BLaER1 treated with 17β-estradiol and CSF1 and Interleukin-3, amounts not matched to agents 10 nM and 100 nM (cell line): ENCODE measurements at regions not wholly inside any gene's neighbourhood (a gene's known extent, or its start where the extent isn't known, plus 50 kb on each side); places are given as distances from the start of the nearest gene placed in this dataset.
"Not testable (repeated sequence)": the region's sequence is repeated elsewhere in the genome, so short reads cannot be mapped to it uniquely, and the experiment has no call there.

ENCODE experiments used
- H3K27ac ChIP-seq, 11 experiments: shearing (Covaris generic); formaldehyde crosslinking; 2 replicates each; pipeline ENCODE4 v1.8.1; 2022
- H3K27me3 ChIP-seq, 11 experiments: shearing (Covaris generic); formaldehyde crosslinking; 2 replicates each; pipeline ENCODE4 v1.8.1; 2022
- H3K36me3 ChIP-seq, 11 experiments: shearing (Covaris generic); formaldehyde crosslinking; 2 replicates each; pipeline ENCODE4 v1.8.1; 2022
- H3K4me1 ChIP-seq, 10 experiments: shearing (Covaris generic); formaldehyde crosslinking; 2 replicates each; pipeline ENCODE4 v1.8.1; 2022
- H3K4me2 ChIP-seq, 11 experiments: shearing (Covaris generic); formaldehyde crosslinking; 2 replicates each; pipeline ENCODE4 v1.8.1; 2022
- H3K4me3 ChIP-seq, 10 experiments: shearing (Covaris generic); formaldehyde crosslinking; 2 replicates each; pipeline ENCODE4 v1.8.1; 2022
- H3K9ac ChIP-seq, 11 experiments: shearing (Covaris generic); formaldehyde crosslinking; 2 replicates each; pipeline ENCODE4 v1.8.1; 2022
- H3K9me3 ChIP-seq, 11 experiments: shearing (Covaris generic); formaldehyde crosslinking; replicated peaks in 1 of 11; 2 replicates each; pipeline ENCODE4 v1.8.1; 2022
- H4K20me1 ChIP-seq, 11 experiments: shearing (Covaris generic); formaldehyde crosslinking; 2 replicates each; pipeline ENCODE4 v1.8.1; 2022
- Cebpa-rat ChIP-seq, 11 experiments: shearing (Covaris generic); IDR thresholded peaks; 2 replicates each; pipeline ENCODE4 v1.8.1; 2022

- Histone ChIP-seq H3K9ac (no peak overlapping the region), H3K4me3 (no peak overlapping the region), H3K36me3 (peaks cover 0 to 32% (median 5%) of the 10 kb centered on the region in 11 experiments; a peak in 10 of 22 replicates), H3K27ac (0 out of 22 replicates have a peak overlapping the region, but pooled peaks of 1 of the 11 experiments have one; percentile 2), H3K4me2 (peak overlapping the region in 1 of 11 experiments; percentile 24; a peak in 1 of 22 replicates), H3K9me3 (peaks cover 0 to 40% (median 23%) of the 10 kb centered on the region in 11 experiments; a peak in 17 of 22 replicates), H3K27me3 (no peaks in the 10 kb centered on the region), H3K4me1 (peaks cover 28 to 53% (median 38%) of the 10 kb centered on the region in 10 experiments), H4K20me1 (no peaks in the 10 kb centered on the region)
- no peak for TF ChIP-seq Cebpa-rat (IDR thresholded peaks at IDR 0.05)
Observed at GRCh38 chr1:232574077-232574476, 55.9 kb downstream of the SIPA1L2 start.

GRCh38 chr1:232571523-232571922 lies 58.4 kb downstream of the SIPA1L2 start:
- H3K4me2 ChIP-seq, result peak overlapping the region in 8 of 11 experiments; percentile 2 to 36 (median 22); a peak in 9 of 22 replicates
- peaks cover 0 to 35% (median 4%) of the 10 kb centered on the region in 11 experiments; a peak in 10 of 22 replicates for H3K36me3 ChIP-seq
- H3K9me3 ChIP-seq, result peaks cover 0 to 35% (median 14%) of the 10 kb centered on the region in 11 experiments; a peak in 17 of 22 replicates
- no peak overlapping the region for H3K4me3 ChIP-seq
- H3K9ac ChIP-seq, result no peak overlapping the region
- no peak overlapping the region for H3K27ac ChIP-seq
- no peaks in the 10 kb centered on the region for H3K27me3 ChIP-seq
- peaks cover 3 to 27% (median 12%) of the 10 kb centered on the region in 10 experiments; a peak in 19 of 20 replicates for H3K4me1 ChIP-seq
- peaks cover 0 to 3% (median 0%) of the 10 kb centered on the region in 11 experiments; a peak in 1 of 22 replicates for H4K20me1 ChIP-seq
- TF ChIP-seq Cebpa-rat (IDR thresholded peaks at IDR 0.05), result no peak

GRCh38 chr1:232570007-232570406 lies 59.9 kb downstream of the SIPA1L2 start:
- Histone ChIP-seq H3K27ac (no peak overlapping the region), H3K4me1 (peaks cover 0 to 22% (median 10%) of the 10 kb centered on the region in 10 experiments; a peak in 14 of 20 replicates), H4K20me1 (peaks cover 0 to 10% (median 0%) of the 10 kb centered on the region in 11 experiments; a peak in 2 of 22 replicates), H3K36me3 (peaks cover 0 to 35% (median 4%) of the 10 kb centered on the region in 11 experiments; a peak in 10 of 22 replicates), H3K27me3 (no peaks in the 10 kb centered on the region), H3K4me2 (no peak overlapping the region), H3K9ac (no peak overlapping the region), H3K4me3 (no peak overlapping the region), H3K9me3 (peaks cover 0 to 20% (median 5%) of the 10 kb centered on the region in 11 experiments; a peak in 9 of 22 replicates)
- no peak for TF ChIP-seq Cebpa-rat (IDR thresholded peaks at IDR 0.05)

GRCh38 chr1:232569554-232569921 lies 60.4 kb downstream of the SIPA1L2 start:
- not testable (repeated sequence) for H3K4me2 ChIP-seq, H3K27me3 ChIP-seq, H4K20me1 ChIP-seq, H3K4me3 ChIP-seq, H3K27ac ChIP-seq, H3K9ac ChIP-seq
- Histone ChIP-seq H3K36me3 (peaks cover 0 to 35% (median 4%) of the 10 kb centered on the region in 11 experiments; a peak in 10 of 22 replicates), H3K9me3 (peaks cover 0 to 20% (median 5%) of the 10 kb centered on the region in 11 experiments; a peak in 9 of 22 replicates), H3K4me1 (peaks cover 0 to 18% (median 8%) of the 10 kb centered on the region in 10 experiments; a peak in 12 of 20 replicates)

- peaks cover 0 to 19% (median 5%) of the 10 kb centered on the region in 11 experiments; a peak in 9 of 22 replicates for H3K9me3 ChIP-seq
- peaks cover 0 to 33% (median 4%) of the 10 kb centered on the region in 11 experiments; a peak in 10 of 22 replicates for H3K36me3 ChIP-seq
- 0 out of 22 replicates have a peak overlapping the region, but pooled peaks of 1 of the 11 experiments have one; percentile 5 for H3K4me2 ChIP-seq
- H3K4me3 ChIP-seq, result no peak overlapping the region
- H3K27ac ChIP-seq, result no peak overlapping the region
- H4K20me1 ChIP-seq, result peaks cover 0 to 10% (median 0%) of the 10 kb centered on the region in 11 experiments; a peak in 2 of 22 replicates
- H3K9ac ChIP-seq, result no peak overlapping the region
- peaks cover 0 to 16% (median 8%) of the 10 kb centered on the region in 10 experiments; a peak in 11 of 20 replicates for H3K4me1 ChIP-seq
- no peaks in the 10 kb centered on the region for H3K27me3 ChIP-seq
- TF ChIP-seq Cebpa-rat (IDR thresholded peaks at IDR 0.05), result no peak
Observed at GRCh38 chr1:232568906-232569553, 60.9 kb downstream of the SIPA1L2 start.

DNA sequence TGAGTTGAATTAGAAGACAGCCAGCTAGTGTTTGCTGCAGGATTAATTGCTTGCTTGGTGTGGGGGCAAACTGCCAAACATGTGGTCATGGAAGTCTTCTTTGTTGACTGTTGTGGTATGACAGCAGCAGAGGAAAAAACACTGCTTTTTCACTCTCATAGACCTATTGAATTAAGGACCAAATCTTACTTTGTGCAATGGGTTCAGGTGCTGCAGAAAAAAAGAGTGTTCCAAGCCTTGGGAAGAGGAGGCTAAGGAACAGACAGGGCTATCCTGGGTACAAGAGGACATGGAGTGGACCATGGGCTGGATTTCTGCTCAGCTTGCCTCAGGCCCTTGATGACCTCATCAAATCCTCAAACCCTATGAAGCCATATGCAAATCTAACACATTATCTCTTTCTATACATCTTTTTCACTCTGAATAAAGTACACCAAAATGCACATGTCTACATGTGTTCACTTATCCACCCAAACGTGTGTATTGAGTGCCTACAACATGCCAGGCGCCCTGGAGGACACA lies 61.5 kb downstream of the SIPA1L2 start:
- Histone ChIP-seq H4K20me1 (peaks cover 0 to 10% (median 0%) of the 10 kb centered on the region in 11 experiments; a peak in 2 of 22 replicates), H3K4me2 (0 out of 22 replicates have a peak overlapping the region, but pooled peaks of 1 of the 11 experiments have one; percentile 5), H3K4me3 (no peak overlapping the region), H3K36me3 (peaks cover 0 to 26% (median 2%) of the 10 kb centered on the region in 11 experiments; a peak in 10 of 22 replicates), H3K27me3 (no peaks in the 10 kb centered on the region), H3K9ac (no peak overlapping the region), H3K9me3 (peaks cover 0 to 16% (median 5%) of the 10 kb centered on the region in 11 experiments; a peak in 9 of 22 replicates), H3K27ac (no peak overlapping the region), H3K4me1 (peaks cover 0 to 10% (median 8%) of the 10 kb centered on the region in 10 experiments; a peak in 11 of 20 replicates)
- TF ChIP-seq Cebpa-rat (IDR thresholded peaks at IDR 0.05), result no peak

- Histone ChIP-seq H4K20me1 (peaks cover 0 to 17% (median 0%) of the 10 kb centered on the region in 11 experiments; a peak in 2 of 22 replicates), H3K4me2 (no peak overlapping the region), H3K27ac (no peak overlapping the region), H3K9me3 (peaks cover 0 to 5% (median 0%) of the 10 kb centered on the region in 11 experiments; a peak in 1 of 22 replicates), H3K9ac (no peak overlapping the region), H3K36me3 (peaks cover 0 to 14% (median 0%) of the 10 kb centered on the region in 11 experiments; a peak in 4 of 22 replicates), H3K4me1 (peaks cover 0 to 9% (median 5%) of the 10 kb centered on the region in 10 experiments; a peak in 10 of 20 replicates), H3K4me3 (no peak overlapping the region), H3K27me3 (no peaks in the 10 kb centered on the region)
- no peak for TF ChIP-seq Cebpa-rat (IDR thresholded peaks at IDR 0.05)
Observed at GRCh38 chr1:232566093-232566492, 63.8 kb downstream of the SIPA1L2 start.

DNA sequence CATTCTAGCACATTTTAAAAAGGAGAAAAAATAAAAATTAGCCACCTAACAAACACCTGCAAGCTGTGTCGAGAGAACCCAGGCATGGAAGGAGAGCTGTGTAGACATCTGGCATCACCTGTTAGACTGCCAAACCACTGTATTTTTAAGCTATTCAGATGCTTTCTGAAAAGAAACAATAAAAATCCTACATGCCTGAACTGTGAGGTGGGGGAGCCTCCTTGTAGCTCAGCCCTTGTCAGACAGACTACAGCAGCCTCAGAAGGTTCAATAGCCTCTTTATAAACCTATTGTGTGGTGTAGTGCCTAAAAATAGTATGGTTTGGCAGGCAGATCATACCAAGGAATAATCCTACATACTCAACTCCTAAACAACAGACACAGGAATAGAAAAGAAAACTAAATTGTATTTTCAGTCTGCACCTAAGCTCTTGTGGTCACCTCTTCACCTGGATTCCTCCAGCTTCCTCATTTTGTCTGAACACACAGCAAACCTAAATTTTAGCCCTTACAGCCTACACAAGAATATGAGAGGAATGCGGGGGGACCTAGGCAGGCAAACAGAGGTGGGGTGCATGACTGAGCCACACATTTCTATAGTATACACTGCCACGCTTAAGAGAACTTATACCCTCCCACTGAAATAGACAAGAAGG lies 67.0 kb downstream of the SIPA1L2 start:
- H4K20me1 ChIP-seq, result peaks cover 0 to 20% (median 0%) of the 10 kb centered on the region in 11 experiments; a peak in 2 of 22 replicates
- peaks cover 8 to 21% (median 12%) of the 10 kb centered on the region in 10 experiments for H3K4me1 ChIP-seq
- no peak overlapping the region for H3K4me3 ChIP-seq
- no peak overlapping the region for H3K27ac ChIP-seq
- H3K4me2 ChIP-seq, result no peak overlapping the region
- H3K36me3 ChIP-seq, result peaks cover 0 to 11% (median 0%) of the 10 kb centered on the region in 11 experiments; a peak in 1 of 22 replicates
- H3K27me3 ChIP-seq, result no peaks in the 10 kb centered on the region
- TF ChIP-seq Cebpa-rat (IDR thresholded peaks at IDR 0.05), result no peak
- no peak overlapping the region for H3K9ac ChIP-seq
- no peaks in the 10 kb centered on the region for H3K9me3 ChIP-seq
